ENCODE measurements at regions not wholly inside any gene's neighbourhood (a gene's known extent, or its start where the extent isn't known, plus 50 kb on each side); places are given as distances from the start of the nearest gene placed in this dataset.

DNA sequence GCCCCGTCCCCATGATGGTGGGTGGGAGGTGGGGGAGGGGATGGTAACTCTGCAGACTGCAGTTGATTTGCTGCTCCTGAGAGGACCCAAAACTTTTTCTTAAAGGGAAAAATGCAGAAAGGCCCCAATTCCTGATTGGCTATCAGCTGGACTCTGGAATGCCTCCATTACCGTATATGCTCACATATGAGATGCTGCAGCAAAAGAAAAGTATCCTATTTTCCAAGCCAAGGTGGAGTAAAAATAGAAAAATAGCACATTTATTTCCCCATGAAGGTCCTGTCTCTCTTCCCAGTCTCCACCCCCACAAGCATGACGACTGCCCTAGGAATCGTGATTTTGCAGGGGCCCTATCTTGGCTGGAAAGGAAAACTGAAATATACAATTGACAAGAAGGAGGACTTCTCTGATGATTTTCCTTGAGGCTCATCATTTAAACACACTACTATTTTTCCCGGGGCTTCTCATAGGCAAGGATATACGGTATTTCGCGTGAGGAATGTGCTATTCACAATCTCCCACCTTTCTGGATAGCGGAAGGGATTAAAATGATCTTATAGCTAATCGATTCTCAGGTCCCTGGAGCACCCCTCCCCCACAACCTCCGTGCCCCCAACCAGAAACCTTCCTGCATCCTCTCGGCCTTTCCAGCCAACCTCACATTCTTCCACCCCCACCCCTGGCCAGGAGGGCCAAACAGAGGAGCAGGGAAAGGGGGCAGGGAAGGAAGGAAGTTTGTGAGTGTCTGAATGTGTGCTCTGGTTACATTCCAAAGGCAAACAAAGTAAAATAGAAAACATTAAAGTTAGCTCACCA, 138.9 kb upstream of the CCND2 start:
- DNase-seq (ENCODE audit: low read depth) = no peak

DNA sequence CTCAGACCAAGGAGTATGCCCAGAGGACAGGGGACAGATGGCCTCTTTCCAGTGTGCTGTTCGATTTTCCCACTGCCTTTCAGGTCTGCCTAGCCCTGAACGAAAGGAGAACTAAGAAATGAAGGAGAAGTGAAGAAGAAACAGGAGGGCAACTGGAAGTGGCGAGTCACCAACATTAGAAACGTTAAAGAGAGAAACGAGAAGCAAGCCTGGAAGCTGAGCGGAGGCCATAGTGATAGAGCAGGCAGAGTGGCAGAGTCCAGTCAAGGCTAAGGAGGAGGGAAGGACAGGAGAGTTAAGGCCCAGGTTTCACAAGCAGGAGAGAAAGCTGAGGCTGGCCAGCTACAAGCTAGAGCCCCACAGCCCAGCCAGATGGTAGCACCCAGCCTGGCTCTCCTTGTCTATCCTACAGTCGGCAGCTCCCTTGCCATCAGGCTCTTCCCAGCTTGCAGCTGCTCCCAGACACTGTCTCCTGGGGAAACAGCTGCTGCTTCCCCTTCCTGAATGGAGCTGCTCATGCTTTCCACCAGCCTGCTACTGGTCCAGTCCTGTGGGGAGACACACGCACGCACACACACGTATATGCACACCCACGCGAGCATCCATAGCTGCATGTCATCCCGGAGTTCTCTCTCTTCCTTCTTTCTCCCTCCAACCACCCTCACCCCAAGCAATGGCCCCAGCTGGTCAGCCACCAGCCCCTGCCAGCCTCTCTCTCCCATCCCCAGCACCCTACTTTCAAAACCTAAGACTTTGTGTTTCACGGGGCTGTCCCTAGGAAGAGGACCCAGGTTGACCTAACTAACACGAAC, 139.7 kb upstream of the CCND2 start:
- DNase-seq (ENCODE audit: low read depth) = no peak

DNA sequence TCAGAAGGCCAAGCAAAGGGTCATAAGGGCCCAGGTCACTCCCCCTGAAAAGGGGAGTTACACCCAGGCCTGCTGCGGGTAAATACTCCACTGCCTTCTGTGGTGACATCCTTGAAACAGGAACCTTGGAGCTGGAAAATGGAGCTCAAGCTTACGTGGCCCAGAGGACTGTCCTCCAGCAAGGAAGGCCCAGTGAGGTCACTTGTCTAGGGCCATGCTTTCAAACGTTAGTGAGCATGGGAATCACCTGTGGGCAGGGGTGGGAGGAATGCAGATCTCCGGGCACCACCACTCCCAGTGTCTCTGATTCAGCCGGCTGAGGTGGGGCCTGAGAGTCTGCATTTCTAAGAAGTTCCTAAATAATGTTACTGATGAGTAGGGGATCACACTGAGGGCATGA, 140.5 kb upstream of the CCND2 start:
- DNase-seq (ENCODE audit: low read depth) = no peak

DNA sequence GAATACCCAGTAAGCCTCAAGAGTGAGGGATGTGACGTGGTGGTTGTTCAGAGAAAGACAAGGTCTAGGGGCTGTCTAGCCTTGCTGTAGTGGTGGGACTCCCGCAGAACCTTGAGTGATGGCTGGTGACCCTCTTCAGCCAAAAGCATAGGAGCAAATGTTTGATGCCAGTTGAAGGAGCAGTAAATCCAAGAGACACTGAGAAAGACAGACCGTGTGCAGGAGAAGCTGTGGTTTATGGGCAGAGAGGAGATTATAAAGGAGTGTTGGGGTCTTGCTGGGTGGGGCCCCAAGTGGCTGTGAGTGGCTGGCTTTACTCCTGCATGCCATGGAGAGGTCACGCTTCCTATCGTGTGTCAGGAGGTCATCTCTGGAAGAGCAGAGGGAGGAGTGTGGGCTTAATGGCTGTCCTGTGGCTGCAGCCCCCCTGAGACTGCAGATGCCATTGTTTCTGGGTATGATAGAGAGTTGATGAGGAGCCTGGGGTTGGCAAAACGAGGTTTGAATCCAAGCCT, 152.0 kb upstream of the CCND2 start:
- no peak for DNase-seq (ENCODE audit: low read depth)

DNA sequence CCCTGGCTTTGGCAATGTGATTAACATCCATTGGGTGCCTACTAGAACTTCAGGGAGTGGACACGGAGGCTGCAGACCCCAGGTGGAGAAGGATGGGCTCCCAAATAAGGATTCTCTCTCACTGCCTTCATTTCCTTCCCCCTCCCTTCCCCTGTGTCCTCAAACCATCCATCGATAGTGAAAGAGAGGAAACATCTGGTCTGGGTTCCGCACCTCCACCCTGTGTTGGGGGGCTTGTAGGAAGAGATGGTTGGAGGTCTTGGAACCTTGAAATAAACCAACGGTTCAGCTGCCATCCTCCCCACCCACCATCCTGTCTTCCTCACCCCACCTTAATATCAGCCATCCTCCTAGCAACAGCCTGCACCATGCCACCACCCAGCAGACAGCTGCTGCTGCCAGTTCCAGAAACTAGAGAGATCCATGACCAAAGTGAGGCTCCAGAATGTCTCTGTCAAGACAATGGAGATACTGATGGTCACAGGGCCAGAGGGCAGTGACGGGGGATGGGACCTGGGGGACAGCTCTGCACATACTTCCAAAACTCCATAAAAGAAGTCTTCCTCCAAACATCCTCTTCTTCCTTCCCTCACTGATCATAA, 153.1 kb upstream of the CCND2 start:
- no peak for DNase-seq (ENCODE audit: low read depth)

DNA sequence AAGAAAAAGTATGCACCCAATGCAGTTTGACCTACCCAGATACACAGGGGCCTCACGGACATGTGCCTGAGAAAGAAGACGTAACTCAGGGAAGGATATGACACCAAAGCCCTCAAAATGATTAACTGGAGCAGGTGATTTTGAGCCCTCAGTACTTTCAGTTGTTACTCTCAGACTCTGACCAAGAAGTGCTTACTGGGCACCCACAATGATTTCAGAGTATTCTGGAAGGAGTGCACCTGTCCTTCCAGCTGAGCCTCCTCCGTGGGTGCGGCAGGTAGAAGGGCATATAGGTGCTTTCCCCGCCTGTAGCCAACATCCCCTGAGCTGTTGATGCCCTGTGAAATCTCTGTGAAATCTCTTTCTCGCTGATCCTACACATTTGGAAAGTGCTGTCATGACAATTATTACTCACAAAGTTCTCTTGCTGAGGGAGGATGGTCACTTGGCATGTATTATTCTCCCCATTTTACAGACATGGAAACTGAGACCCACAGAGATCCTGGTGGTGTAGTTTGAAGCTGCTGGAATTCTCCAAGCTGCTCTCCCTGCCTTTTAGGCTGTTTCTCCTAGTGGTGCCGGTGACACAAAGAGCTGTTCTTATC, 154.3 kb upstream of the CCND2 start:
- no peak for DNase-seq (ENCODE audit: low read depth)

DNA sequence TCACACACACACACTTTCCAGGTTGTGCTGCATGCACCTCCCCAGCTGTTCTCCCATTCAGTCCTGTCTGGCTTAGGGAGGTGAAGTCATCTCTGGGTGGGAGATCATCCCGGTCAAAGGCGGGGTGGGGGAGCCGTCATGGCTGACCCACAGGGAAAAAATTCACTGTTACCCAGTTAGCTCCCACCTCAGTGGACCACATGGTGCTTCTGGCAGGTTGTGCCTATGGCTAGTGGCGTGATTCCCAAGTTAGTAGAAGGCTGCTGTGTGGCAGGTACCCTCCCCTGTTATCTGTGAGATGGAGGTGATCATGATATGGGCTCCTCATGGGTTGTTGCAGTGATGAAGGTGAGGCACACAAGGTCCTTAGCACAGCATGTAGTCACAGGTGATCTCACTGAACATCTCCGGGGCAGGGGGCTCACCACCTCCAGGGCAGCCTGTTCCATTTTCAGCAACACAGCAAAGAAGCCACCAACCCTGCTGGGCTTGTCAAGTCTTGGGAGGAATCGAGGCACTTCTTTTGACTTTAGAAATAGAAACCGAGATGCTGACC, 154.9 kb upstream of the CCND2 start:
- no peak for DNase-seq (ENCODE audit: low read depth)

DNA sequence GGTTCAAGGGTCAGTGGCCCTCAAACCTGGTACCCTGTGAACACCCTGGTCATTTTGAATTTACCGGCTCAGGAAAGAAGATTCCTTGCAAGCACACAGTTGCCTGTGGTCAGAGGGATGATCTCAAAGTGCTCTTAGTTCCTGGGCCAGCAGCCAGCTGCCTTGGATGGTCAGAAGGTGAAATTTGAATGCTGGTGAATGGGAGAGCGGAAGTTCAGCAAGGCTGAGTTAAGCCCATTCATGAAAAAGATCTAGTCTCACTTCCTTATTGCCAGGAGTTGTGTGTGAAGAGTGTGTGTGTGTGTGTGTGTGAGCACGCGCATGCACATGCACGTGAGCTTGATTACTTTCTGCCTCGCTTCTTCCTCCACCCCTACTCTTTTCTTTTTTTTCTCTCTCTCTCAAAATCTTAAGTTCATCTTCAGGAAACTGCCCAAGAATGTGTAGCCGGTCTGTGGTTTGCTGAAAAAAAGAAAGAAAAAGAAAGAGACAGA, 155.5 kb upstream of the CCND2 start:
- DNase-seq (ENCODE audit: low read depth) = peak; percentile 69

DNA sequence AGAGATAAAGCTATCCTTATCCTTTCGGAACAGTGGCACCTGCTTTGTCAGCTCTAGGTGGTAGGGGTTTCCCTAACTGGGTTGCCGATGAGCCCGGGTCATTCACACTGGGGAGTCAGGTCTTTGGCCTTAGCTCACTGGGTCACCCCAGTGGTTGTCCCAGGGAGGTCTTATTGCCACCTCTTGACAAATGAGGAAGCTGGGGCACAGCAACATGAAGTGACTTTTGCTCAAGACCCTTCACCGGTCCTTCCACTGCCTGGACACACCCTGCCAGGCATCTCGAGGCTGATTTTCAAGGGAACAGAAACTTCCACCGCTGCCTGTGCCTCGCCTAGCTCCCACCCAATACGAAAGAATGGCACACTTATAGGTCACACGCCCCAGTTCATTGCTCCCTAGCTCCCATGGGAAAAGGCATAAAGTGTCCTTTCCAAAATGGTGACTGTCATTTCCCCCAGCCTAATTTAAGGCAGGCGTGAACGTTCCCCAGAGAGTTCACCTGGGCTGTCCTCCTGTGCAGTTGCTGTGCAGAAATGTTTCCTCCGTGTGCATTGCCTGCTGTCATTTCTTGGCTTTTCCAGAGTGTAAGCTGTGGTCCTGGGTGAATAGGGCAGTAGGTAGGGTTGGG, 156.1 kb upstream of the CCND2 start:
- no peak for DNase-seq (ENCODE audit: low read depth)

DNA sequence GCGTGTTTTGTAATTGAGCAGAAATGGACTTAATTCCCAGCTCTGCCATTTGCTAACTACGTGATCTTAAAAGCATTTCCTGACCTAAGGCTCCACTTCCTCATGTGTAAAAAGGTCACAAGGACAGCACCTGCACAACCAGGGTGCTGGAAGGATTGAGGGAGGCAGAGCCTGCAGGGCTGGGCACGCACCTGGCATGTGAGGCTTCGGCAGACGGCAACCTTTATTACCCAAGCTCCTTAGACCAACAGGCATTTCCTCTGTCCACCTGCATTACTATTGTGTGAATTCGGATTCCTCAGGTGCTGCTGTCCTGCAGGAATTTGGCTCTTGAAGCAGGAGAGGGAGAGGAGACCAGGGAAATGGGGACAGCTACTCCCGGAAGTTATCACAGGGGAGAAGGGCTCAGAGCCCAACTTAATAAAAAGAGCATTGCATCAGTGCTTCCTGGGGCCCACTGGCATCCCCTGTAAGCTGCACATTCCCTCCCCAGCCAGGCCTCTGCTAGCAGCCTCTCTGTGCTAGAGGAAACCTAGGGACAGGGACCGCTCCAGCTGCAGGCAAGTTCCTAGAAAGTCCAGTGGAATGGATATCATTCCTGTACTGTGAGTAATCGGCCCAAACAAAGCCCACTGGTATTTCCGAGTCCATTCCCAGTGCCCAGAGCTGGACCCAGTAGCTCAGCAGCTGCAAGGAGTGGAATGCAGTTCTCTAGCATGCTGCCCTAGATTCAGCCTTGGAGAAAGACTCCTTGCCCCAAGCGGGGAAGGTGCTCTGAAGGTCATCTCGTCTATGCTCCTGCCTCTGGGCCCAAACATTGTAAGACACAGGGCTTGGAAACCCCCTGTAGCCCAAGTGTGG, 157.1 kb upstream of the CCND2 start:
- DNase-seq (ENCODE audit: low read depth) = peak; percentile 74

DNA sequence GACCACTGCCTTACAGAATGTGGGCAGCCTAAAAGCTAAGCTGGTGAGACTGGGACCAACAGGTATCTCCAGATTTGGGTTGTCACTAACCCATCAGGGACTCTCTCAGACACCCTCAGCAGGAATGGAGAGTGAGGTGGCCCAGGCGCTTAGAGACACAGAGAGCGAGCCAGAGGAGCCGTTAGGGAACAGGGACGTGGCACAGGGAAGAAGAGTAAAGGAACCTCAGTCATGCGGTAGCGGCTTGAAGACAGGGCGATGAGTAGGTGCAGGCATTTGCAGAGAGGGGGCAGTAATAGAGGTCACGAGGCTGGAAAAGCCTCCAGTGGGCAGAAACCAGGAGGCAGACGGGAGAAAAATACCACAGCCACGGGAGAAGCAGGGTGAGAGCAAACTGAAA, 158.0 kb upstream of the CCND2 start:
- DNase-seq (ENCODE audit: low read depth) = no peak

DNA sequence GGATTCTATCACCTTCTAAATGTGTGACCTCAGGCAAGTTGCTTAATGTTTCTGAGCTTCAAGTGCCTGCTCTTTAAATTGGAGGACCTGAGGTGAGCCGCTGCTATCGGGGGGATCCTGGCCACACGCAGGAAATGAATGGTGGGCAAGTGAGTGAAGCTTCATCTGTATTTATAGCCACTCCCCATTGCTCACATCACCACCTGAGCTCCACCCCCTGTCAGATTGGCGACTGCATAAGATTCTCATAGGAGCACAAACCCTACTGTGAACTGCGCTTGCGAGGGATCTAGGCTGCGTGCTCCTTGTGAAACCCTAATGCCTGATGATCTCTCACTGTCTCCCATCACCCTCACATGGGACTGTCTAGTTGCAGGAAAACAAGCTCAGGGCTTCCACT, 158.6 kb upstream of the CCND2 start:
- DNase-seq (ENCODE audit: low read depth) = no peak

DNA sequence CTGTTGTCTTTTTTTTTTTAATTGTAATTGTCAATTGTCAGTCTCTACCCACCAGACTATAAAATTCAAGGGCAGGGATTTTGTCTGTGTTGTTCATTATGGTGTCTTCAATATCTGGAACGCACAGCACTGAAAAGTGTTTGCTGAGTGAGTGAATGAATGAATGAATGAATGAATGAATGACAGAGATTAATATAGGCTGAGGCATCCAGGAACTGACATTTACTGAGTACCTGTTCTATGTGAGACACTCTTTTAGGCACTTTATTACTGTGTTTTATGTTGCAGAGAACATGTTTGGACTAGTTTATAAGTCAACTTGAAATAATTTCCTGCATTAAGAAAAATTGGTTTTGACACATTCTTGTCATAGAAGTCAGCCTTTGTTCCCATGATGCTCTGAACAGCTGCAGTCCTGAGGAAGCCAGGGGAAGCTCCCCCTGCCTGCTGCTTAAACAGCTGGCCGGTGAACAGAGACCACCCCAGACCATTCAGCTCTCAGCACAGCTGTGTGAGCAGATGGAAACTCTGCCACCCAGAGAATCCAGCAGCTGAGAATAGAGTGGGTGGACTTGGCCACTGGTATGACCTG, 160.7 kb upstream of the CCND2 start:
- DNase-seq (ENCODE audit: low read depth) = no peak

DNA sequence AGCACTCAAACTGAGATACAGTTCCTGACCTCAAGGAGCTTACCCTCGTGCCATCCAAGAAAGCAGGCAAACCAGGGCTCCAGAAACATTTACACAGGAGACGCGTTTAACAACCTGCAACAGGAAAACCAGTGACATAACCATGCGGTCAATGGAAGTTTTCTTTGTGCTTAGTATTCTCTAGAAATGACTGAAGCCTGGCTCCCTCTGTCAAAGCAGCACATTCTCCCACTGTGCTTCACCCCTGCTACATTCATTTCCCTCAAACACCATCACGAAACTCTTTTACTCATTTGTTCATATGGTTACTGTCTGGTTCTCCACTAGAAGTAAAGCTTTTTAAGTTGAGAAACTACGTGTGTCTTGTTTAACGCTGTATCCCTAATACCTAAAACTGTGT, 161.3 kb upstream of the CCND2 start:
- no peak for DNase-seq (ENCODE audit: low read depth)

DNA sequence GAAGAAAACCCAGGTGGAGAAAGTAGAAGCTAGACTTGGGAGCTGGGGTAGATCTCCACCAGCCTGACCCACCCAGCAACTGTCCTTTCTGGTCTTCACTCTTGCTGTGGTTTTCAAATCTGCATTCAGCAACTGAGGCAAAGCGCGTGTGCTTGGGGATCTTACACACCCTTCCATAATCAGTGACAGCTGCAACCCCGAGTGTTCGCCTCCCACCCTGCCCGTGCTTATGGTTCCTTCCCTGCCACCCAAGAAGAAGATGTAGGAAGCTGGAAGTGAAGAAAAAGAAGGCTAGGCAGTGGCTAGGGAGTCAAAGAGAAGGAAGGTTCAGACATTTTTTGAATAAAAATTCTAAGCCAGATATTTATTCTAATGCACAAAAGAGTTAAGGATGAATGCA, 162.6 kb upstream of the CCND2 start:
- DNase-seq (ENCODE audit: low read depth) = no peak

DNA sequence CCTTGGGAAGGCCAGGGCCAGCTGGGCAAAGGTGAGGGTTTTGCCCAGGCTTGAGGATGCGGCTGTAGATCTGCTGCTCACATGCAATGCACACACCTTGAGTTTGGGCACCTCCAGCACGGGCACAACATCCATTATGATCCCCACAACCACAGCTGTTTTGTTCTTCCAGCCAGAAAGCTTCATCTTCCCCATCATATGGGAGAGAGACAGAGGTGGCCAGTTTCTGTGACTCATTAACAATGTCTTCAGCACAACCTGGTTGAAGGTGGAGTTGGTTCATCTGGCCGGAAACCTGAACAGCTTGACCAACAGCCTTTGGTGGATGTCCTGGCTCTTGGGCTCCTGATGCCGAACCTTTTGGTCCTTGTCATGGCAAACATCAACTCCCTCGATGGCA, 163.7 kb upstream of the CCND2 start:
- DNase-seq (ENCODE audit: low read depth) = no peak

DNA sequence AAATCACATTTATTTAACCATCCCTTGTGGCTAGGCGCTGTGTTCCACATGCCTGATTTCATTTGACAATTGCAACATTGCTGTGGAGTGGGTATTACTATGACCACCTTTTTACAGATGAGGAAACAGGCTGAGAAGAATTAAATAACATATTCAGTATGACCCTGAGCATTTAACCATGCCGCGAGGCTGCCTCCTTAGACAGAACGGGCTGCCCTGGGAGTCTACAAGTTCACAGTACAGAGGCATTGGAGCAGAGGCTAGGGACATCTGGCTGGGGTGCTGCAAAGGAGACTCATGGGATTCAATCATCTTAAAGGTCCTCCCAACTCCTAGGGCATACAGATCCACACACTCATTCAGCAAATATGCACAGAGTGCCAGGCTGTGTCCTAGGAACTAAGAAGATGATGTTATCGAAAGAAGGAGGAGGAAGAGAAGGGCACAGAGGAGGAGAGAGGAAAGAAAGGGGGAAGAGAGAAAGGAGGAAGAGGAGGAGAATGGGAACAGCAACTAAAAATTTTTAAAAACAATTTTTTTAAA, 164.7 kb upstream of the CCND2 start:
- peak; percentile 1 for DNase-seq (ENCODE audit: low read depth)

DNA sequence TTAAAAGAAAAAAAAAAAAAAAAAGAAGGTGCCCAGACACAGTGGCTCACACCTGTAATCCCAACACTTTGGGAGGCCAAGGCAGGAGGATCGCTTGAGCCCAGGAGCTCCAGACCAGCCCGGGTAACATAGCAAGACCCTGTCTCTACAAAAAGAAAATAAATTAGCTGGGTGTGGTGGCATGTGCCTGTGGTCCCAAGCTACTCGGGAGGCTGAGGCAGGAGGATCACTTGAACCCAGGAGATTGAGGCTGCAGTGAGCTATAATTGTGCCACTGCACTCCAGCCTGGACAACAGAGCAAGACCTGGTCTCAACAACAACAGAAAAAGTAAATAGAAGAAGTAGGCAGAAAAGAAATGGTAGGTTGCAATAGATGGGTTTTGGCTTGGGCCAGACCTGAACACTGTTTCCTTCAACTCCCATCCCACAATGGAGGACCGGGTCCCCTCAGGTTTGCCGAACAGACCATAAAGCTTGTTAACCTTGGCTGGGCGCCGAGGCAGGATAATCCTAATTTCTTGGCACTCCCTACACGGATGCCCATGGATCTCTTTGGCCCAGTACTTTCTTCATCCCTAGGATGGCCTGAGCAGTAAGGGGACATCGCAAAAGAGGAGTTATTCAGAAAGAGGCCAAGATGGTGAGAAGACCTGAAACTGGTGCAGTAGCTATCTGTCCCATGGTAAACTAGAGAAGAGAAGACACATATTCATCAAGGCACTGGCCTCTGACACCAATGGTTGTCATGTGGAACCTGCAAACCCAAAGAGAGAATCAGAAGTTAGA, 165.5 kb upstream of the CCND2 start:
- DNase-seq (ENCODE audit: low read depth) = no peak

DNA sequence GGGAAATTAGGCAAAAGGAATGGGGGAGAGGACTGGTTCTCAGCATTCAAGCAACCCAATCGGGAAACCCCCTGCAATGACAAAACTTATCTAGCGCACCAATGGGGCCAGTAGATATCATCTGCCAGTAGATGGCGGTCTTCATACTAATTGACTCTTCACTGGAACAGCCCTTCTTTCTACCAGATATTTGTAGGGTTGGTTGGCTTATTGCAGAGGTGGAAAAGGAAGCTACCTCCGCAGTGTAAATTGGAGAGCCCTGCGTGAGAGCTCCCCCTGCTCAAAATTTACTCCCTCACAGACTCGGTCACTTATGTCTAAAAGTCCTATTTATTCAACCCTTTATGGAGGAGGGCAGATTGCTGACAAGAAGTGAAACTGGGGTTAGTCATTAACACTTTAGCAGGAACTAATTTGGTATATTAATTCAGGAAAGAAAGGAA, 166.1 kb upstream of the CCND2 start:
- DNase-seq (ENCODE audit: low read depth) = peak; percentile 52
